ENCODE measurements at regions not wholly inside any gene's neighbourhood (a gene's known extent, or its start where the extent isn't known, plus 50 kb on each side); places are given as distances from the start of the nearest gene placed in this dataset.
A peak's percentile ranks its signal among the peaks of the same experiment; 100 is the strongest.

DNA sequence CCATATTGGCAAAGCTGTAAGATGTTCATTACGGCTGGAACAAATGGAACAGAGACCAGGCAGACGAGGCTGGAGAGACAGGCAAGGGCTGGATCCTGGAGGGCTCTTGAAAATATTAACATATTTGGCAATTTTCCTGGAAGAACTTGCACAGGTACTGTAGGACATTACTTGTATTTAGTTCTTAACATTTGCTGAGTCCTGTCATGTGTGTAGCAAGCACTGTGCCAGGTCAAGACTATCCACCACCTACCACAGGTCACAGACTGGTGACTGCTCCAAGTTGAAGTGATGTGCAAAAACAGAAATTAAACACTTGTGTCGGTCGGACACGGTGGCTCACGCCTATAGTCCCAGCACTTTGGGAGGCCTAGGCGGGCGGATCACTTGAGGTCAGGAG, 58.7 kb upstream of the TNRC6B start:
- Histone ChIP-seq H2AFZ (ENCODE audit: insufficient read depth, low read length, poor library complexity) (no peak overlapping the region), H2BK120ac (ENCODE audit: insufficient read depth, low read length, poor library complexity) (no peak overlapping the region), H2BK12ac (ENCODE audit: low read length) (no peak overlapping the region), H3K14ac (ENCODE audit: low read length) (no peak overlapping the region), H3K4me3 (ENCODE audit: low read depth, low read length) (no peak overlapping the region), H3K18ac (ENCODE audit: low read length) (no peak overlapping the region), H3K9ac (ENCODE audit: low read length) (no peak overlapping the region), H4K12ac (ENCODE audit: low read depth, low read length) (no peak overlapping the region), H3K4ac (ENCODE audit: low read depth, low read length) (no peak overlapping the region), H3K36me3 (ENCODE audit: control insufficient read depth in 1 of 2, insufficient read depth in 2 of 2, low read length in 2 of 2) (no peaks in the 10 kb centered on the region), H3K4me2 (ENCODE audit: low read length) (no peak overlapping the region), H3K4me1 (ENCODE audit: control insufficient read depth in 1 of 2, insufficient read depth in 2 of 2, low read length in 2 of 2) (no peaks in the 10 kb centered on the region), H3K79me1 (ENCODE audit: low read length) (no peaks in the 10 kb centered on the region), H3K27me3 (ENCODE audit: insufficient read depth, low read length) (no peaks in the 10 kb centered on the region), H2BK5ac (ENCODE audit: low read depth, low read length, poor library complexity) (no peak overlapping the region), H2AK5ac (ENCODE audit: low read length) (no peak overlapping the region), H3K27ac (ENCODE audit: low read depth, low read length) (no peak overlapping the region), H4K8ac (ENCODE audit: low read depth, low read length) (no peak overlapping the region), H3K23ac (ENCODE audit: low read length) (no peak overlapping the region), H3K79me2 (ENCODE audit: control insufficient read depth, insufficient read depth, low read length, poor library complexity) (no peaks in the 10 kb centered on the region), H3K9me3 (ENCODE audit: insufficient read depth, low read depth, low read length) (peaks cover 1% of the 10 kb centered on the region), H4K91ac (ENCODE audit: low read depth, low read length) (no peak overlapping the region)
- WGBS (ENCODE audit: extremely low coverage, insufficient coverage, insufficient read length): no CpG with 5 or more reads among the region's 8 CpGs
- no peak for DNase-seq

- Histone ChIP-seq H3K9me3 (ENCODE audit: insufficient read depth, low read depth, low read length) (peaks cover 1% of the 10 kb centered on the region), H2BK120ac (ENCODE audit: insufficient read depth, low read length, poor library complexity) (no peak overlapping the region), H2BK5ac (ENCODE audit: low read depth, low read length, poor library complexity) (no peak overlapping the region), H3K18ac (ENCODE audit: low read length) (no peak overlapping the region), H3K27ac (ENCODE audit: low read depth, low read length) (no peak overlapping the region), H2AFZ (ENCODE audit: insufficient read depth, low read length, poor library complexity) (no peak overlapping the region), H3K27me3 (ENCODE audit: insufficient read depth, low read length) (no peaks in the 10 kb centered on the region), H2AK5ac (ENCODE audit: low read length) (no peak overlapping the region), H3K23ac (ENCODE audit: low read length) (no peak overlapping the region), H3K4ac (ENCODE audit: low read depth, low read length) (no peak overlapping the region), H3K4me2 (ENCODE audit: low read length) (no peak overlapping the region), H3K14ac (ENCODE audit: low read length) (no peak overlapping the region), H3K4me3 (ENCODE audit: low read depth, low read length) (no peak overlapping the region), H2BK12ac (ENCODE audit: low read length) (no peak overlapping the region), H3K79me2 (ENCODE audit: control insufficient read depth, insufficient read depth, low read length, poor library complexity) (no peaks in the 10 kb centered on the region), H4K12ac (ENCODE audit: low read depth, low read length) (no peak overlapping the region), H4K91ac (ENCODE audit: low read depth, low read length) (no peak overlapping the region), H3K9ac (ENCODE audit: low read length) (no peak overlapping the region), H3K79me1 (ENCODE audit: low read length) (no peaks in the 10 kb centered on the region), H3K4me1 (ENCODE audit: control insufficient read depth in 1 of 2, insufficient read depth in 2 of 2, low read length in 2 of 2) (no peaks in the 10 kb centered on the region), H4K8ac (ENCODE audit: low read depth, low read length) (no peak overlapping the region), H3K36me3 (ENCODE audit: control insufficient read depth in 1 of 2, insufficient read depth in 2 of 2, low read length in 2 of 2) (no peaks in the 10 kb centered on the region)
- WGBS (ENCODE audit: extremely low coverage, insufficient coverage, insufficient read length): no CpG with 5 or more reads among the region's 4 CpGs
- DNase-seq: no peak
These were observed 56.9 kb upstream of the TNRC6B start for GRCh38 chr22:40120848-40121247.

- H3K18ac ChIP-seq (ENCODE audit: low read length): no peak overlapping the region
- no peak overlapping the region for H2BK5ac ChIP-seq (ENCODE audit: low read depth, low read length, poor library complexity)
- no peak overlapping the region for H2AFZ ChIP-seq (ENCODE audit: insufficient read depth, low read length, poor library complexity)
- no peaks in the 10 kb centered on the region for H3K79me2 ChIP-seq (ENCODE audit: control insufficient read depth, insufficient read depth, low read length, poor library complexity)
- H2BK12ac ChIP-seq (ENCODE audit: low read length): no peak overlapping the region
- H3K4me1 ChIP-seq (ENCODE audit: control insufficient read depth in 1 of 2, insufficient read depth in 2 of 2, low read length in 2 of 2): no peaks in the 10 kb centered on the region
- no peaks in the 10 kb centered on the region for H3K36me3 ChIP-seq (ENCODE audit: control insufficient read depth in 1 of 2, insufficient read depth in 2 of 2, low read length in 2 of 2)
- H3K14ac ChIP-seq (ENCODE audit: low read length): no peak overlapping the region
- H4K12ac ChIP-seq (ENCODE audit: low read depth, low read length): no peak overlapping the region
- WGBS (ENCODE audit: extremely low coverage, insufficient coverage, insufficient read length): no CpG with 5 or more reads among the region's 6 CpGs
- H3K9me3 ChIP-seq (ENCODE audit: insufficient read depth, low read depth, low read length): no peaks in the 10 kb centered on the region
- no peak overlapping the region for H2AK5ac ChIP-seq (ENCODE audit: low read length)
- H3K4ac ChIP-seq (ENCODE audit: low read depth, low read length): no peak overlapping the region
- no peak overlapping the region for H4K91ac ChIP-seq (ENCODE audit: low read depth, low read length)
- no peak overlapping the region for H3K9ac ChIP-seq (ENCODE audit: low read length)
- no peak overlapping the region for H4K8ac ChIP-seq (ENCODE audit: low read depth, low read length)
- H3K4me2 ChIP-seq (ENCODE audit: low read length): no peak overlapping the region
- peak; percentile 49 to 56 for DNase-seq
- H3K27me3 ChIP-seq (ENCODE audit: insufficient read depth, low read length): no peaks in the 10 kb centered on the region
- no peaks in the 10 kb centered on the region for H3K79me1 ChIP-seq (ENCODE audit: low read length)
- no peak overlapping the region for H2BK120ac ChIP-seq (ENCODE audit: insufficient read depth, low read length, poor library complexity)
- no peak overlapping the region for H3K4me3 ChIP-seq (ENCODE audit: low read depth, low read length)
- H3K23ac ChIP-seq (ENCODE audit: low read length): no peak overlapping the region
- H3K27ac ChIP-seq (ENCODE audit: low read depth, low read length): no peak overlapping the region
These were observed 56.3 kb upstream of the TNRC6B start for GRCh38 chr22:40121461-40121860.

DNA sequence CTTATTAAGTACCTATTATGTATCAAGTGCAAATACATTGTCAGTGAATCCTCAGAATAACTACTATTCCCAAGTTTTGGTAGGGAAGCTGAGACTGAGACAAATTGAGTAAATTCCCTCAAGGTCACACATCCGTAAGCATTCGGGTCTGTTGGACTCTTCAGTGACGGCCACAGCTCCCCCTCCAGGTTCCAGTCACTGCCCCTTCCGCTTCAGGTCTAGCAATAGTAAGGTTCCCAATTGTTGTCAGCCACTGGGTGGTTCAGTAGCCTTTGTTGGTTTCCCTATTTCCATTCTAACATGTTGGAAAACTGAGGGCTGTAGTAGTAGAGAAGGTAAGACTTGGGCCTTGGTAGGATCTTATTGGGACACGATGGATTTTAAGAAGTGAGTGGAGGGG, 54.9 kb upstream of the TNRC6B start:
- Histone ChIP-seq H3K4ac (ENCODE audit: low read depth, low read length) (no peak overlapping the region), H3K27ac (ENCODE audit: low read depth, low read length) (no peak overlapping the region)

More for the DNA sequence above, 54.9 kb upstream of the TNRC6B start:
- H3K4me3 ChIP-seq (ENCODE audit: low read depth, low read length): no peak overlapping the region
- H3K14ac ChIP-seq (ENCODE audit: low read length): no peak overlapping the region
- no peaks in the 10 kb centered on the region for H3K36me3 ChIP-seq (ENCODE audit: control insufficient read depth in 1 of 2, insufficient read depth in 2 of 2, low read length in 2 of 2)
- no peaks in the 10 kb centered on the region for H3K79me2 ChIP-seq (ENCODE audit: control insufficient read depth, insufficient read depth, low read length, poor library complexity)
- H3K79me1 ChIP-seq (ENCODE audit: low read length): no peaks in the 10 kb centered on the region
- H4K12ac ChIP-seq (ENCODE audit: low read depth, low read length): no peak overlapping the region
- no peak overlapping the region for H3K9ac ChIP-seq (ENCODE audit: low read length)
- no peak overlapping the region for H3K23ac ChIP-seq (ENCODE audit: low read length)
- no peak overlapping the region for H2AFZ ChIP-seq (ENCODE audit: insufficient read depth, low read length, poor library complexity)
- no peak for DNase-seq
- no CpG with 5 or more reads among the region's 5 CpGs for WGBS (ENCODE audit: extremely low coverage, insufficient coverage, insufficient read length)
- H3K18ac ChIP-seq (ENCODE audit: low read length): no peak overlapping the region
- no peaks in the 10 kb centered on the region for H3K4me1 ChIP-seq (ENCODE audit: control insufficient read depth in 1 of 2, insufficient read depth in 2 of 2, low read length in 2 of 2)
- H3K27me3 ChIP-seq (ENCODE audit: insufficient read depth, low read length): no peaks in the 10 kb centered on the region
- no peak overlapping the region for H2BK120ac ChIP-seq (ENCODE audit: insufficient read depth, low read length, poor library complexity)
- no peak overlapping the region for H2BK12ac ChIP-seq (ENCODE audit: low read length)
- H2AK5ac ChIP-seq (ENCODE audit: low read length): no peak overlapping the region
- H2BK5ac ChIP-seq (ENCODE audit: low read depth, low read length, poor library complexity): no peak overlapping the region
- no peaks in the 10 kb centered on the region for H3K9me3 ChIP-seq (ENCODE audit: insufficient read depth, low read depth, low read length)
- H4K91ac ChIP-seq (ENCODE audit: low read depth, low read length): no peak overlapping the region
- H4K8ac ChIP-seq (ENCODE audit: low read depth, low read length): no peak overlapping the region
- no peak overlapping the region for H3K4me2 ChIP-seq (ENCODE audit: low read length)

Measured in trophoblast cell (in vitro differentiated cells and primary cell).